OCI-LY3 (cell line): ENCODE measurements at regions not wholly inside any gene's neighbourhood (a gene's known extent, or its start where the extent isn't known, plus 50 kb on each side); places are given as distances from the start of the nearest gene placed in this dataset.

Experiments used
- H2AFZ ChIP-seq: fragments of 200-600, 300-600 bp; shearing (Covaris generic); 2 replicates; pipeline ENCODE4 v1.6.0; 2014; ENCODE audit warnings: antibody characterized with exemption, low read depth, low read length
- H3K27ac ChIP-seq: fragments of 200-600, 300-600 bp; sonication (generic); 2 replicates; pipeline ENCODE4 v1.5.1; 2014; ENCODE audit warnings: mild to moderate bottlenecking, low read length, moderate library complexity, mixed read lengths
- H3K27me3 ChIP-seq: fragments of 200-600, 300-600 bp; sonication (generic); 2 replicates; pipeline ENCODE4 v1.6.1; 2014; ENCODE audit warnings: low read depth, low read length, mixed read lengths
- H3K36me3 ChIP-seq: fragments of 200-600, 300-600 bp; sonication (generic); replicated peaks from 2 replicates; pipeline ENCODE3; 2014; ENCODE audit warnings: low read depth, low read length, mixed read lengths
- H3K4me1 ChIP-seq: fragments of 300-600, 200-600 bp; sonication (generic); 2 replicates; pipeline ENCODE4 v1.6.1; 2014; ENCODE audit warnings: low read length, mixed read lengths
- H3K4me2 ChIP-seq: fragments of 200-600, 300-600 bp; sonication (generic); 2 replicates; pipeline ENCODE4 v1.6.1; 2014; ENCODE audit warnings: low read length, mixed read lengths
- H3K4me3 ChIP-seq: fragments of 300-600, 200-600 bp; sonication (generic); 2 replicates; pipeline ENCODE4 v1.5.1; 2014; ENCODE audit warnings: antibody characterized with exemption, mild to moderate bottlenecking, low read length, moderate library complexity
- H3K79me2 ChIP-seq: fragments of 300-600, 200-600 bp; shearing (Covaris generic); 2 replicates; pipeline ENCODE4 v1.6.1; 2014; ENCODE audit warnings: mild to moderate bottlenecking, low read length, mixed read lengths
- H3K9ac ChIP-seq: fragments of 300-600, 200-600 bp; shearing (Covaris generic); 2 replicates; pipeline ENCODE4 v1.6.0; 2014; ENCODE audit warnings: mild to moderate bottlenecking, low read length, moderate library complexity
- H3K9me3 ChIP-seq: fragments of 200-600, 300-600 bp; shearing (Covaris generic); 2 replicates; pipeline ENCODE4 v1.6.1; 2014; ENCODE audit warnings: low read length, mixed read lengths; ENCODE audit not compliant: insufficient read depth
- H4K20me1 ChIP-seq: fragments of 200-600, 300-600 bp; sonication (generic); 2 replicates; pipeline ENCODE4 v1.6.1; 2016; ENCODE audit warnings: low read length, mixed read lengths; ENCODE audit not compliant: insufficient read depth
- CTCF ChIP-seq: fragments of 200-600, 300-600 bp; sonication (generic); IDR thresholded peaks from 2 replicates; pipeline ENCODE4 v1.5.1; 2014; ENCODE audit warnings: antibody characterized with exemption, low read length, low read depth
- EZH2phosphoT487 ChIP-seq: fragments of 200-600 bp; shearing (Covaris generic); IDR thresholded peaks from 2 replicates; pipeline ENCODE4 v1.6.1; 2018; ENCODE audit warnings: antibody characterized with exemption, mixed run types, low read depth

GRCh38 chr3:18494251-18494650 lies 69.1 kb upstream of the SATB1 start:
- TF ChIP-seq CTCF (no peak), EZH2phosphoT487 (no peak)
- no peaks in the 10 kb centered on the region for H3K27me3 ChIP-seq
- H3K9me3 ChIP-seq, result 0 out of 2 replicates have a peak, but pooled peaks cover 4% of the 10 kb centered on the region
- H3K79me2 ChIP-seq, result no peaks in the 10 kb centered on the region
- no peaks in the 10 kb centered on the region for H4K20me1 ChIP-seq
- H3K4me3 ChIP-seq, result no peak overlapping the region
- no peak overlapping the region for H3K27ac ChIP-seq
- no peak overlapping the region for H3K9ac ChIP-seq
- H3K4me2 ChIP-seq, result no peak overlapping the region
- H3K4me1 ChIP-seq, result peaks cover 3% of the 10 kb centered on the region
- no peaks in the 10 kb centered on the region for H3K36me3 ChIP-seq
- H2AFZ ChIP-seq, result no peak overlapping the region

GRCh38 chr3:18489939-18490338 lies 64.8 kb upstream of the SATB1 start:
- Histone ChIP-seq H3K36me3 (no peaks in the 10 kb centered on the region), H3K9ac (no peak overlapping the region), H3K4me2 (no peak overlapping the region), H3K27me3 (no peaks in the 10 kb centered on the region), H3K9me3 (peaks cover 5% of the 10 kb centered on the region; the same call in 1 of the 2 replicates), H4K20me1 (no peaks in the 10 kb centered on the region), H3K27ac (no peak overlapping the region), H3K79me2 (no peaks in the 10 kb centered on the region), H3K4me1 (peaks cover 12% of the 10 kb centered on the region), H3K4me3 (no peak overlapping the region), H2AFZ (no peak overlapping the region)
- TF ChIP-seq EZH2phosphoT487 (no peak), CTCF (no peak)

GRCh38 chr3:18483226-18483625 lies 58.1 kb upstream of the SATB1 start:
- Histone ChIP-seq H3K4me1 (peaks cover 11% of the 10 kb centered on the region), H3K79me2 (no peaks in the 10 kb centered on the region), H3K9me3 (peaks cover 5% of the 10 kb centered on the region; the same call in 1 of the 2 replicates), H3K4me2 (no peak overlapping the region), H4K20me1 (no peaks in the 10 kb centered on the region), H3K27ac (no peak overlapping the region), H3K27me3 (no peaks in the 10 kb centered on the region), H3K9ac (no peak overlapping the region), H2AFZ (no peak overlapping the region), H3K4me3 (no peak overlapping the region), H3K36me3 (no peaks in the 10 kb centered on the region)
- TF ChIP-seq EZH2phosphoT487, result no peak
- TF ChIP-seq CTCF, result no peak

GRCh38 chr3:18481946-18482548 lies 56.9 kb upstream of the SATB1 start:
- H3K79me2 ChIP-seq, result no peaks in the 10 kb centered on the region
- H3K4me1 ChIP-seq, result peaks cover 8% of the 10 kb centered on the region
- TF ChIP-seq CTCF, result no peak
- TF ChIP-seq EZH2phosphoT487, result no peak
- peak overlapping the region; percentile 13; the same call in 1 of the 2 replicates for H3K4me2 ChIP-seq
- H3K9me3 ChIP-seq, result peaks cover 5% of the 10 kb centered on the region; the same call in 1 of the 2 replicates
- no peak overlapping the region for H3K27ac ChIP-seq
- no peak overlapping the region for H3K4me3 ChIP-seq
- no peak overlapping the region for H3K9ac ChIP-seq
- H3K36me3 ChIP-seq, result no peaks in the 10 kb centered on the region
- no peaks in the 10 kb centered on the region for H3K27me3 ChIP-seq
- no peak overlapping the region for H2AFZ ChIP-seq
- no peaks in the 10 kb centered on the region for H4K20me1 ChIP-seq
